ENCODE measurements at regions not wholly inside any gene's neighbourhood (a gene's known extent, or its start where the extent isn't known, plus 50 kb on each side); places are given as distances from the start of the nearest gene placed in this dataset.
A peak's percentile ranks its signal among the peaks of the same experiment; 100 is the strongest.

GRCh38 chr4:53905276-53905940 is 159.0 kb downstream of the CHIC2 start:
- Histone ChIP-seq H3K9ac (ENCODE audit: low read length) (no peak overlapping the region), H3F3A (ENCODE audit: insufficient read depth, low read length) (no peaks in the 10 kb centered on the region), H4K20me1 (ENCODE audit: insufficient read depth, low read length) (no peaks in the 10 kb centered on the region), H3K27ac (ENCODE audit: low read length) (no peak overlapping the region), H3K79me2 (ENCODE audit: low read length) (no peaks in the 10 kb centered on the region), H3K36me3 (replicated peaks; ENCODE audit: insufficient read depth, low read length) (no peaks in the 10 kb centered on the region), H3K27me3 (replicated peaks; ENCODE audit: insufficient read depth, low read length) (no peaks in the 10 kb centered on the region), H2AFZ (ENCODE audit: low read length) (peak overlapping the region; percentile 63; the same call in 1 of the 2 replicates), H3K4me3 (ENCODE audit: low read length) (no peak overlapping the region), H3K4me1 (ENCODE audit: low read length) (no peaks in the 10 kb centered on the region), H3K4me2 (ENCODE audit: low read depth, low read length) (peak overlapping the region; percentile 56), H3K9me3 (replicated peaks; ENCODE audit: insufficient read depth, low read length) (no peaks in the 10 kb centered on the region), H3K9me2 (replicated peaks; ENCODE audit: insufficient read depth, low read length) (no peaks in the 10 kb centered on the region)
- no peak for DNase-seq
- TF ChIP-seq EZH2 (optimal IDR thresholded peaks at IDR 0.05; ENCODE audit: low read depth, low read length): no peak
- no peak for TF ChIP-seq CTCF (IDR thresholded peaks at IDR 0.05; ENCODE audit: low read length)
- TF ChIP-seq EZH2phosphoT487 (IDR thresholded peaks at IDR 0.05; ENCODE audit: low read length): no peak

GRCh38 chr4:53902786-53903185 is 161.6 kb downstream of the CHIC2 start:
- TF ChIP-seq EZH2phosphoT487 (IDR thresholded peaks at IDR 0.05; ENCODE audit: low read length) (no peak), EZH2 (optimal IDR thresholded peaks at IDR 0.05; ENCODE audit: low read depth, low read length) (no peak), CTCF (IDR thresholded peaks at IDR 0.05; ENCODE audit: low read length) (no peak)
- no peak overlapping the region for H3K27ac ChIP-seq (ENCODE audit: low read length)
- H3K9me2 ChIP-seq (replicated peaks; ENCODE audit: insufficient read depth, low read length): no peaks in the 10 kb centered on the region
- no peak overlapping the region for H3K4me2 ChIP-seq (ENCODE audit: low read depth, low read length)
- H3K36me3 ChIP-seq (replicated peaks; ENCODE audit: insufficient read depth, low read length): no peaks in the 10 kb centered on the region
- H3K27me3 ChIP-seq (replicated peaks; ENCODE audit: insufficient read depth, low read length): no peaks in the 10 kb centered on the region
- H4K20me1 ChIP-seq (ENCODE audit: insufficient read depth, low read length): no peaks in the 10 kb centered on the region
- no peaks in the 10 kb centered on the region for H3K4me1 ChIP-seq (ENCODE audit: low read length)
- DNase-seq: no peak
- H3F3A ChIP-seq (ENCODE audit: insufficient read depth, low read length): no peaks in the 10 kb centered on the region
- no peak overlapping the region for H3K9ac ChIP-seq (ENCODE audit: low read length)
- no peak overlapping the region for H3K4me3 ChIP-seq (ENCODE audit: low read length)
- H2AFZ ChIP-seq (ENCODE audit: low read length): no peak overlapping the region
- no peaks in the 10 kb centered on the region for H3K9me3 ChIP-seq (replicated peaks; ENCODE audit: insufficient read depth, low read length)
- no peaks in the 10 kb centered on the region for H3K79me2 ChIP-seq (ENCODE audit: low read length)

GRCh38 chr4:53900271-53900649 is 164.1 kb downstream of the CHIC2 start:
- H2AFZ ChIP-seq (ENCODE audit: low read length): no peak overlapping the region
- no peaks in the 10 kb centered on the region for H3K79me2 ChIP-seq (ENCODE audit: low read length)
- no peak overlapping the region for H3K4me3 ChIP-seq (ENCODE audit: low read length)
- H3K9ac ChIP-seq (ENCODE audit: low read length): no peak overlapping the region
- TF ChIP-seq CTCF (IDR thresholded peaks at IDR 0.05; ENCODE audit: low read length): no peak
- no peak for TF ChIP-seq EZH2 (optimal IDR thresholded peaks at IDR 0.05; ENCODE audit: low read depth, low read length)
- no peak for TF ChIP-seq EZH2phosphoT487 (IDR thresholded peaks at IDR 0.05; ENCODE audit: low read length)
- H3K27me3 ChIP-seq (replicated peaks; ENCODE audit: insufficient read depth, low read length): no peaks in the 10 kb centered on the region
- H3F3A ChIP-seq (ENCODE audit: insufficient read depth, low read length): no peaks in the 10 kb centered on the region
- H3K9me2 ChIP-seq (replicated peaks; ENCODE audit: insufficient read depth, low read length): no peaks in the 10 kb centered on the region
- no peaks in the 10 kb centered on the region for H4K20me1 ChIP-seq (ENCODE audit: insufficient read depth, low read length)
- no peak overlapping the region for H3K4me2 ChIP-seq (ENCODE audit: low read depth, low read length)
- H3K27ac ChIP-seq (ENCODE audit: low read length): no peak overlapping the region
- H3K36me3 ChIP-seq (replicated peaks; ENCODE audit: insufficient read depth, low read length): no peaks in the 10 kb centered on the region
- DNase-seq: no peak
- no peaks in the 10 kb centered on the region for H3K9me3 ChIP-seq (replicated peaks; ENCODE audit: insufficient read depth, low read length)
- no peaks in the 10 kb centered on the region for H3K4me1 ChIP-seq (ENCODE audit: low read length)
